NT2/D1 (cell line): ENCODE measurements at regions not wholly inside any gene's neighbourhood (a gene's known extent, or its start where the extent isn't known, plus 50 kb on each side); places are given as distances from the start of the nearest gene placed in this dataset.

ENCODE experiments used
- YY1 ChIP-seq: IDR thresholded peaks from 2 replicates; pipeline ENCODE4 v1.6.1; 2011; ENCODE audit not compliant: insufficient read length, insufficient read depth
- ZNF274 ChIP-seq: IDR thresholded peaks from 2 replicates; pipeline ENCODE4 v1.6.1; 2011; ENCODE audit warnings: mild to moderate bottlenecking, low read depth, low read length

DNA sequence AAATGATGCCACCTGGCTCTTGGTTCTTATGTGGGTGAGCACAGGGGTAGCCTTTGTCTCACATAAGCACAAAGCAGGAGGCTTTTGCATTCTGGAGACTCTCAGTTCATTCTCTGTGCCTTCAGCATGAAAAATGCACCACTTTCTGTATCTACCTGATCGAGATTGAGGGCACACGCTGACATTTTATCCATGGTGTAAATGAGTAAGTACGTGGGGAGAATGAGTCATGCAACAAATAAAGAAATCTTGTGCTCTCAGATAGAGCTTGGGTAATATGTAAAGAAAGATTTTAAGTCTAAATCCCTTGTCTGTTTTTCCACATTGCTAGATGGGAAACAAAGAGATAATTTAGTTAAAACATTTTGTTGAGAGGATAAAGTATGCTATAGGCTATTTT, 607.2 kb upstream of the WWC1 start:
- TF ChIP-seq ZNF274 (no peak), YY1 (no peak)
